HG02642 (cell line): ENCODE measurements at regions not wholly inside any gene's neighbourhood (a gene's known extent, or its start where the extent isn't known, plus 50 kb on each side); places are given as distances from the start of the nearest gene placed in this dataset.
"Not testable (repeated sequence)": the region's sequence is repeated elsewhere in the genome, so short reads cannot be mapped to it uniquely, and the experiment has no call there.

Experiments
- ATAC-seq: cut with Tn5 transposase; IDR thresholded peaks from one replicate; pipeline ENCODE4 v1.9.1; 2021; ENCODE audit warnings: mild to moderate bottlenecking; ENCODE audit not compliant: unreplicated experiment, poor library complexity

DNA sequence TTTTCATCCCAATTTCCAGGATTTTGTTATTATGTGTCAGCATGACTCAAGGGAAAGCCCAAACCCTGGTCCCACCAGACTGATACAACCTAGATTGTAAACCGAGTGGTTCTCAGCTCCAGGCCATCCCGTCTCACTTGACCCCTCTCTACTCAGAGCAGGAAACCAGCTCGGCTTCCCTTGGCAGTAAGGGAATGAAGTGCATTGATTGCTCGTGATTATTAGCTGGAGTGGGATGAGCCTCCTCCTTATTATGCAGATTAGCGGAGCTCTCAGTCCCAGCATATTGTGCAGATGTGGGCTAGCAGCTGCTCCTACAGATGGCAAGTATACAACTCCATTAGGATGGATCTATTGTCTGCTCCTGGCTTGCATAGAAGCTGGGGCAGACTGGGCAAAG, 167.6 kb downstream of the LNPK start:
- ATAC-seq, result no peak

DNA sequence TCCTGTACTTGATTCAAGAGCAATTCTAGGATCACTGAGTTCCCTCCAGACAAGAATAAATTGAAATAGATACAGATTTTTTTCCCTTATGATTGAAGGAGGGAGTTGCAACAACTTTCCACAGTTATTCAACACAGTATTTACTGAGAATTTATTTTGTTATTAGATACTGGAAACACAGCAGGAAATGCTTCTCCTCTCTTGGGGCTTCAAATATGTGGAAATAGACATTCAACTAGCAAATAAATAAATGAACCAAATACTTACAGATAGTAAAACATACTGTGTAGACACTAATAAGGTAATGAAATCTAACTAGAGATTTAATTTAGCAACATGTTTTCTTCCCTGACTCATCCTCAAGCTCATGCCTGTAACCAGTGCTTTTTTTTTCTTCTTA, 169.2 kb downstream of the LNPK start:
- no peak for ATAC-seq

DNA sequence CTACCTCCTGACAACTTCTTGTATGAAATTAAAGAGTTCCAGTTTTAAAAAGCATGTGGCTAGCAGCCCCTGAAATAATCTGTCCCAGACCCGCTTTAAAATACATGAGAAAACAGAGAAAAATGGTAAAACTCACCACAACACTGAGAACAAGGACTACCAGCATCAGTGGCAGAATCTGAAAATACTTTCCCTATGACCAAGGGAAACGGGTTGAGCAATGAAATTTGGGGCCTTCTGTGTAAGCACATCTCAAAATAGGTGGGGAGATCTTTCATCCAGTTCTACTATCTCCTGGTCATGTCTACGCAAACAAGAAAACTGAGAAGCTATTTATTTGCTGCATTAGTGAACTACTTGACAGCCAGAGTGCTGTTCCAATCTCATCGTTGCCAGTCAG, 172.3 kb downstream of the LNPK start:
- no peak for ATAC-seq

DNA sequence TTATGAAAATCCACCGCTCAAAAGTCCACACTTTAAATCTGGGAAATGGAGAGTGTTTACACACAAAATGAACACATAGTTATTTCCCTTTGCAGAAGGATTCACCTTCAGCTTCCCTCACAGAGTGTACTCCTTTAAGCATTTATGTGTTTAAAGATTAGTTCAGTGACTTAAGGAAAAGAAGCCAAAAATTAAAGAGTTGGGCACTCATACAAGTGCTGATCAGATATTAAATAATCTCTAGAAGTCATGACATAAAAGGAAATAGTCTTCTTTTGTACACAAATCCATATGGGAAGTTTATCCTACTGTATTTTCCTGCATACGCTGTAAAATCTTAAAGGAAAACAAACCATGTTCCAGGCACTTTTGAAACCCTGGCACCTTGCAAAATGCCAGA, 174.2 kb downstream of the LNPK start:
- no peak for ATAC-seq

DNA sequence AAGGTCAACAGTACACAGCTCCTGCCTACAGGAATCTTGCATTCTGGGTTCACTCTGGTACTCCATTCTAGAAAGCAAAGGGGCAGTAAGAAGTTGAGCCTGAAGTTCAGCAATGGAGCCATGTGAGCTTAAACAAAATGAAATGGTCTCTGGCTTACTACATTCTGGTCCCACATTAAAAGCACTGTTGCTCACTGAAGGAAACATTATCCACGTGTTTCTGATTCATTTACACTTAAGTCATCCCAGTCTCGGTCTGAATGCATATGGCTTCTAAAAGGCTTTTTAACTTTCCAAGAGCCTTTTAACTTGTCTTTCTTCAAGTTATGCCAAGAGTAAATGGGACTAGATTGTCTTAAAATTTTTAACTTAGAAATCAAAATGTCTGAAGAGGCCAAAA, 177.8 kb downstream of the LNPK start:
- no peak for ATAC-seq

DNA sequence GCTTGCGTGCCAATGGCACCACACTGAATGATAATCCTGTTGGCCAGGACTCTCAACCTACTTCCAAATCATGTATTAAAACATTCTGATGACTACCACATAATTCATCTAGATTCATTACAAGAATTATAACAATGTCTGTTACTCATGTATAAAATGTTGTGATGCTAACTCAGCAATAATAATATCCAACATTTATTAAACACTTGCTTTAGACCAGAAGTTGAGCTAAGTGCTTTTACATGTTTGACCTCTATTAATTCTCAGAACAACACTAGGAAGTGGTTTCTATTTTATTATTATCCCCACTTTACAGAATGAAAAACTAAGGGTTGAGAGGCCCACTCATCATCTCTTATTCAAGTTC, 178.4 kb downstream of the LNPK start:
- ATAC-seq, result no peak

DNA sequence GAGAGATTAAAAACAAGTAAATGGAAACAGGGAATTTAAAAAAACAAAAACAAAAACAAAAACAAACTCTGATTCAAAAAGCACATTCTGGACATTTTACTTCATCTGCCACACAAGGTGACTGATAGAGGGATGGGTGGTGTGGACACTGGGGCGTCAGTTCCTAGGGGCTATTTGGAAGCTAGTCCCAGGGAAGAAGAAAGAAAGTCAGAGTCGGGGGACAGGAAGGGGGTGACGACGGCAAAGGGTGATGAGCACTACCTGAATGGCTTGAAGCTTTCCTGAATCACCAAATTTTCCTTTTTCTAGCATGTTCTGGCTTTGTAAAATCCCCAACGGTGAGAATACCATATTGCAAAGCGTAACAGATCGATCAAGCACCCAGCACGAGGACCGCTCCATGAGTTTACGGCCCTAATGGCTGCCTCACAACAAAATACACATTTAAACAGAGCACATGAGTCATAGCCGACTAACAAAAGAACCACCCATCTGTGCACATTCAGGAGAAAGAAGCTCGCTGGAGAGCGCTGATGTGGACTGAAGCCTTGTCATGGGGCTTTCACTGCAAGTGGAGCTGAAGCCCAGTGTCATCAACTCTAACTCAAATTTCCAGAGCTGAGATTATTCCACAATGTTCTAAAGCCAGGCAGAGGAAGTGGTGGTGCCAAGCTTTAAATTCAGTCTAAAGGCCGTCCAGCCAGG, 178.9 kb downstream of the LNPK start:
- no peak for ATAC-seq

DNA sequence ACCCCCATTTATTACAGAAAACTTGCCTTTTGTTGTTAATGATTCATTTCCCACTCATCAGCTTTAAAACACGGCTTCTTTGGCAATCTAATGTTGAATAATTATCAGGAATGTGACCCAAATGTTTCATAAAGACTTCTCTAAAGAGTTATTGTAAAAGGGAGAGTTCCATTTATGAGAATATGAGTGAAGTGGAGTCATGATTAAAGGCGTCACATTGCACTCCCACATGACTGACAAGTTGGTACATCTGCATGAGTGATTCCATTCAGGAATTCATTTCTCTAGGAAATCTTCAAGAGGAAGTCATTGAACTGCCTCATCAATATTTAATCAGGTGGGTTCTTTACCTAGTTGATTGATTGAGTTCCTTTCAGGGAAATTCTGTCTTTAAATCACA, 184.8 kb downstream of the LNPK start:
- ATAC-seq, result no peak

DNA sequence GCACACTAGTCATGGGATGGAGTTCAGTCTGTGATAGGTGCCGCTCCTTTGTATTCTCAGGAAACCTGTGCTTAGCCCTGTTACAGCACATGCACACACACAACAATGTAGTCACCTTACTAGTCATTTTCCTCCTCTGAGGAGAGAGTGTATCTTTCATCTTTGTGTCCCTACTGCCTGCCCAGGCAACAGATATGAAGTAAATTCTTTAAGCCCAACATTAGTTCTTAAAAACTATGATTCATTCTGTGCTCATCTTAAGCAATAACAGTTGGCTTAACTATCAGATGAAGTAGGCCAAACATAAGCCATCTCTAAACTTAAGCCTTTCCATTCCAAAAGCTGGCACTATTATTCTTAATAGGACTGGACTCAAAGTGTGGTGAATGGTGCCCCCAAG, 186.5 kb downstream of the LNPK start:
- ATAC-seq, result no peak

DNA sequence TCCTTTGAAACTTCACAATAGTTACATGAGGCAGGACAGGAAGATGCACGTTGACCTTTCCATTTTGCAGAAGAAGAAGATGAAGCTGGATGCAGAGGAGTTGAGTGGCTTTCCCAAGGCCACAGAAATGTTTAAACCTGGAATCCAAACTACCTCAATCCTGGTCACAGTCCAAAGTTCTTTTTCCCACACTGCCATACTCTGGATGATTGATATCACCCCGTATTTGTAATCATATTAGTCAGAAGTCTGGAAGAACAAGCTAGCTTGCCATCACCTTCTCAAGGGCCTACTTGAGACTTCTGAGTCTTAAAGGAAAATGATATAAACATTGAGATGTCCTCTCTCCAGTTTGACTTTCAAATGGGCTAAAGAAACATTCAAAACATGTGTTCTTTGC, 190.1 kb downstream of the LNPK start:
- no peak for ATAC-seq

DNA sequence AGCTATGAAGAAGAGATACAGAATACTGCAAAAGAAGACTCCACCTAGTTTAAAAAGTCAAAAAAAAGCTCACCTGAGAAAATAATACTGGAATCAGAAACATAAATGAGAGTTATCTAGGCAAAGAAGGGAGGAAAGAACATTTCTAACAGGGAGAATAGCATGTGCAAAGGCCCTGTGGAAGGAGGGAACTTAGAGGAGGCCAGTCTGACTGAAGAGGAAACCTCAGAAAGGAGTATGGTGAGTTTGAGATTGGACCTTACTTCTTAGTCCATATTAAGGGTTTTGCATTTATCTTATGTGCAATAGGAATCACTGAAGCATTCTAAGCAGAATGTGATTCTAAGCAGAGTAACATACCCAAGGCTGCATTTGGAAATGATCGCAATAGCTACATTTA, 193.2 kb downstream of the LNPK start:
- no peak for ATAC-seq

DNA sequence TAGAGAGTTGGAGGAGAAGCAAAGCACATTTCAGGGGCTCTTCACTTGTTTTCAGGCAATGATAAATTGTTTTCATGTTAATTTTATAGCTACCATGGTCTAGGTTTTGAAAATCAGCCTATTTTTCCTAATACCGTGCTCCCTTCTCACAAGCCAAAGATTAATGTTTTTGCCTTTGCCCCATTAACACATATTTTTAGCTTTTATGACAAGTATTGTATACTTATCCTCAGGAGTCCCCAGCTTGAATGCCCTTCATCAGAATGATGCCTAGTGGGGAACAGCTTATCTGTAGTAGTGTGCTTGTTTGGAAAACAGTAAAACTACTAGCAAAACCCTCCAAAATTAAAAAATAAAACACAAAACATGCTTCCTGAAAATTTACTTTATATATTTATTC, 194.0 kb downstream of the LNPK start:
- ATAC-seq, result no peak

DNA sequence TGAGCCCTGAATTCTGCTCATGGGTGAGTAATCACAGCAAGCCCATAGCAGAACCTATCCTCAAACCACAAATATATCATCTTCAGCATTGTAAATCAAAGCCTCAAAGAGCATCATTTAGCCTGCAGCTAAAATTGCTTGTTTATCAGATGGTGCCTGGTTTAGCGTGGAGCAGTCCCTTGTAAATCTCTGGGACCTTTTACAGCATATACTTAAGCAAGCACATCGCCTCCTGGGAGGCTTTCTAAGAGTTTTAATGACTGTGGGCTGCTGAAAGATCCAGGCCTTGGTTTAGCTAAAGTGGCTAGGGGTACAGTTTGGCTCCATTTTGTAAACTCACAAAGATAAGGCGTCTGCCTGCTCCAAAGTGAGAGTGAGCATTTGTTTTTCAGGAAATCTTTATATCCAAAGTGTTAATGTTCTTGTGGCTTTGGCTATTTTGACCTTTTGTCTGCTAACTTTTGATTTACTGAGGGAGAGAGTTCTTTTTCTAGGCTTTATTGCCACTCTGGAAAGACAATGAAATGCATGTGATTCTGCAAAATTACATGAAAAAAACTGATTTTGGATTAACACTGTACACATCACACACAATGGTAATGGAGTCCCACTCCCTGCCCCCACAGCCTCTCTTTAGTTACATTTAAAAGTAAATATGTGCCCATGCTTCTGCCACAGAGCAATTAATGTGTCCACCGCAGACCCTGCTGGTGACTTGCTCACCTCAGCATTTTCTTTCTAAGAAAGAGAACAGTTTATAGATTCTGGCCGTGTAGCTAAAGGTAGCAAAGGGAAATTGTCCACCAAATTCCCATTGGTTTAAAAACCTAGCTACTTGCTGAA, 194.8 kb downstream of the LNPK start:
- no peak for ATAC-seq

DNA sequence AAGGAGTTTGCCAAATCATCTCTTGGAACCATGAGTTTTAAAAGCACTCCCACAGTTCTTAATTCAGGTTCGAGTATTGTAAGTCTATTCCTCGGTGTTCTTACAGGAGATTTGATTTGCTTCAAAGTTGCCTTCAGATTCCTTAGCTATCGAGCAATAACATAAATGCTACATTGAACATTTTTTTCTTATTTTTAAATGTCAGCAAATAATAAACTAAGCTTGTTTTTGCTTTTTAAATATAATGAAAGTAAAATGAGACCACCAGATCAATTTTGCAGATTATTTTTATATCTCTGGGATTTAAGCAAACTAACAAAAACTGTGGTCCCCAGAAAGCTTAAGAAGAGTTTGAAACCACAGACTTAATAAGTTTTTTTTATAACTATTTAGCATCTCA, 195.5 kb downstream of the LNPK start:
- ATAC-seq, result no peak

DNA sequence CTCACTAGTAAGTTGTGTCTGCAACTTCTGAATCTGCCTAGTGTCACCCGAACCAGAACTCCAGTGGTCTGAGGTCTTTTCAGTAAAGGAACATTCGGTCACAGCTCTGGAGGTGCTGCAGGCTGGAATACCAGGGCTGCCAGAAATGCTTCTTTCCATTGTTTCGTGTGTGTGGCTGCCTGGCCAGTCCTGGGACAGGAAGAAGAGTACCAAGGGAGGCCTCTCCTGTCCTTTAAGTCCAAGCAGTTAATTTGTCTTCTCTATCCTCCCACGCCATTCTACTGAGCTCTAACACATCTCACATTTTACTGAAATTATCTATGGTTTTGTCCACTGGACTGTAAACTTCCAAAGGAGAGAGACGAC, 196.0 kb downstream of the LNPK start:
- ATAC-seq, result no peak

DNA sequence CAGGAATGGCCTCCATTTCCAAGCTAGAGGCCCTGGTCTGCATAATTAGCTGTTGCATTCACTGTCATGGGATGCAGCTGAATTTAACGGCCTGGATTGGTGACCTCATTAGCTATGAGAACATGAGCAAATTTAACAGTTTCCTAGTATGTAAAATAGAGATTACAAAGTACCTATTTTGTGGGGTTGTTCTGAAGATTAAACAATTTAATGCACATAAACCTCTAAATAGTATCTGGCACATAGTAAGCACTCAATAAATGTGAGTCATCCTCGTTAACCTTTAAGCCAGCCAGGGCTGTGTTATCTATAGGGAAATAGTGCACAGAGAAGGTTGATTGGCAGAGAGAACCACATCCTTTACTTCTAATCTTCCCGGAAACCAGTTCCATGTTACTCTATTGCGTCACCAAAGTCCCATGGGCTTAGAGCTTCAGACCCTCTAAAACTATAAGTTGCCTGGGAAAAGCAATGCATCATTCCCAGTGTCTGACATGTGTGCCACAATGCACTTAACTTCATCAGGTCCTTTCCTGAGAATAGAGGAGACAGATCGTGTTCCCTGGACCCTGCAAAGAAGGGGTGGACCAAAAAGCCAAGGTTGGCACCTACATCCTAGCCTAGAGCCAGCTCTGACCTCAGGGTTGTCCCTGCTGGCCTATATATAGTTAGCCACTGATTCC, 196.5 kb downstream of the LNPK start:
- ATAC-seq, result no peak

DNA sequence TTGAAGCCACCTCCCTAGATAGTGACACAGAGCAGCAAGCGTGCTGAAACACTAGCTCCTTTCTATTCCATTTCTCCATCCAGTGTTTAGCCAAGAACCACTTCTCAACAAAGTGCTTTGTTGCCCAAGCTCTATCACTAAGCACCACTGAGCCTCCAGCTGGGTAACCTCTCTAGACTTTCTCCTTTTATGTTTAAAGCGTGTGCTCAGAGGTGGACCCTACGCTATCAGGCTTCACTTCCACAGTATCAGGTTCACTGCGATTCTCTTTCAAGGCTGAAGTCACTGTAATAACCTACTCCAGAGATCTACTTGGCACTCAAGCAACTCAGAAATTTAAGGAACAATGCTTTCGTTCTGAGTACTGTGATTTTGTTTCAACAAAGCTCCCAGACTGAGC, 197.9 kb downstream of the LNPK start:
- no peak for ATAC-seq

DNA sequence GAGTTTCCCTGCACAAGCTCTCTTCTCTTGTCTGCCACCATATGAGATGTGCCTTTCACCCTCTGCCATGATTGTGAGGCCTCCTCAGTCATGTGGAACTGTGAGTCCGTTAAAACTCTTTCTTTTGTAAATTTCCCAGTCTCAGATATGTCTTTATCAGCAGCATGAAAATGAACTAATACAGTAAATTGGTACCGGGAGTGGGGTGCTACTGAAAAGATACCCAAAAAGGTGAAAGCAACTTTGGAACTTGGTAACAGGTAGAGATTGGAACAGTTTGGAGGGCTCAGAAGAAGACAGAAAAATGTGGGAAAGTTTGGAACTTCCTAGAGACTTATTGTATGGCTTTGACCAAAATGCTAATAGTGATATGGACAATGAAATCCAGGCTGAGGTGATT, 205.6 kb downstream of the LNPK start:
- ATAC-seq, result not testable (repeated sequence)

DNA sequence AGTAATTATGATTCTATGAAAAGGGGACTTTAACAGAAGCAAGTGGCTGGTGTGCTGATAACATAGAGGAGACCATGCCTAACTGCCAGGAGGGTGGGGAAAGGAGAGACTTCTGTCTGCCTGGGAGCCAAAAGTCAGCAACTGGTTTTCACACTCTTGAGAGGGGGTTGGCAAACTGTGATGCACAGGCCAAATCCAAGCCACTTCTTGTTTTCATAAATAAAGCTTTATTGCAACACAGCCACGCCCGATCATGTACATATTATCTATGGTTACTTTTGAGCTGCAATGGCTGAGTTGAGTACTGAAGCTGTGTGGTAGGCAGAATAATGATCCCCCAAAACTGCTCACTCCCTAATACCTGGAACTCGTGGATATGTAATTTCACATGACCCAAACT, 208.4 kb downstream of the LNPK start:
- no peak for ATAC-seq

DNA sequence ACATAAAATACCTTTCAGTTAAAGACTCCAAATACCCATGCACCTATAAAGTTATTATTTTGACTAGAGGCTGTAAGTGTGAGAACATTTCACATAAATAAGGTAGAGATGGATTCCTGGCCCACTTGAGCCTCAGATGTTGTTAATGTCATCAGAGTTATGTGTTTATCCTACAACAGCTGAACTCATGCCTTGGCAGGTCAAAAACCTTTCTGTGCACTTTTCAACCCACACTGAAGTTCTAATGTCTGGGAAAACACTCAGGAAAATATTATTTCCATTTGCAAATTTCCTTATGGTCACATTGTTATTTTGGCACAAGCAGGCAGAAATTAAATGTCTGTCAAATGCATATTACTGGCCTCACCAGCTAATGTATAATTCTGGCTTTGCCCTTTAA, 209.2 kb downstream of the LNPK start:
- no peak for ATAC-seq

DNA sequence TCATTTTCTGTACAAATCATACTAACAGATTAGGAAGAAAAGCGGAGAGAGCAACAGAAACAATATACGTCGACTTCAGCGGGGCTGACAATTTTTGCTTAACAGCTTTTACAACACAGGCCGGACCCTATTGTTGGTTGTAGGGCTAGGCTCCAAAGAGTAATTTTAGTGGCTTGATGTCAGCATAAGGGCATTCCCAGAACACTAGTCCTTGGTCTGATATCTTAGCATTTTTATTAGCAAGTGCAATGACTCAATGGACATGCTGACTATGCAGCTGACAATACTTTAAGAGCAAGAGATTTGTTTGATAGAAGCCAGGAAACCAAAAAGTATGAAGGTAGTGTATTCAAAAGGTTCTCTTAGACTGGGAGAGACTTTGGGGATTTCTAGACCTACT, 209.9 kb downstream of the LNPK start:
- no peak for ATAC-seq
